Jurkat, Clone E6-1 (cell line): ENCODE measurements at regions not wholly inside any gene's neighbourhood (a gene's known extent, or its start where the extent isn't known, plus 50 kb on each side); places are given as distances from the start of the nearest gene placed in this dataset.

ENCODE experiments used
- DNase-seq: peaks from one replicate; pipeline ENCODE4 v3.0.0-alpha.2; 2011; ENCODE audit warnings: low read depth, low spot score
- H3K4me3 ChIP-seq: 2 replicates; pipeline ENCODE4 v1.5.1; 2011; ENCODE audit warnings: mild to moderate bottlenecking, low read length, control low read depth, moderate library complexity

- no peak for DNase-seq
- H3K4me3 ChIP-seq = no peak overlapping the region
These were observed 75.8 kb downstream of the DAD1 start for GRCh38 chr14:22513066-22513812.

- no peak overlapping the region for H3K4me3 ChIP-seq
- DNase-seq = no peak
These were observed 76.8 kb downstream of the DAD1 start for GRCh38 chr14:22512106-22512814.

- H3K4me3 ChIP-seq = no peak overlapping the region
- no peak for DNase-seq
These were observed 78.4 kb downstream of the DAD1 start for GRCh38 chr14:22510527-22511110.

- DNase-seq = no peak
- no peak overlapping the region for H3K4me3 ChIP-seq
These were observed 79.2 kb downstream of the DAD1 start for GRCh38 chr14:22509751-22510300.

- no peak overlapping the region for H3K4me3 ChIP-seq
- DNase-seq = no peak
These were observed 79.9 kb downstream of the DAD1 start for GRCh38 chr14:22509036-22509709.

GRCh38 chr14:22508662-22509035, 80.4 kb downstream of the DAD1 start:
- no peak overlapping the region for H3K4me3 ChIP-seq

GRCh38 chr14:22508150-22508457, 80.9 kb downstream of the DAD1 start:
- no peak overlapping the region for H3K4me3 ChIP-seq
- DNase-seq = no peak

More at GRCh38 chr14:22508662-22509035, 80.4 kb downstream of the DAD1 start:
- no peak for DNase-seq

- DNase-seq = no peak
- no peak overlapping the region for H3K4me3 ChIP-seq
These were observed 82.2 kb downstream of the DAD1 start for GRCh38 chr14:22506778-22507351.

GRCh38 chr14:22506378-22506710, 82.7 kb downstream of the DAD1 start:
- H3K4me3 ChIP-seq = no peak overlapping the region

GRCh38 chr14:22505697-22506377, 83.2 kb downstream of the DAD1 start:
- H3K4me3 ChIP-seq = no peak overlapping the region
- no peak for DNase-seq

More at GRCh38 chr14:22506378-22506710, 82.7 kb downstream of the DAD1 start:
- no peak for DNase-seq

GRCh38 chr14:22505309-22505696, 83.7 kb downstream of the DAD1 start:
- DNase-seq = no peak
- H3K4me3 ChIP-seq = no peak overlapping the region

- no peak overlapping the region for H3K4me3 ChIP-seq
- DNase-seq = no peak
These were observed 86.5 kb downstream of the DAD1 start for GRCh38 chr14:22502551-22502950.

GRCh38 chr14:22502007-22502406, 87.0 kb downstream of the DAD1 start:
- no peak overlapping the region for H3K4me3 ChIP-seq
- no peak for DNase-seq

- no peak for DNase-seq
- H3K4me3 ChIP-seq = no peak overlapping the region
These were observed 87.9 kb downstream of the DAD1 start for GRCh38 chr14:22500954-22501726.

GRCh38 chr14:22500525-22500924, 88.5 kb downstream of the DAD1 start:
- H3K4me3 ChIP-seq = no peak overlapping the region
- no peak for DNase-seq

GRCh38 chr14:22497671-22498093, 91.3 kb downstream of the DAD1 start:
- no peak overlapping the region for H3K4me3 ChIP-seq
- no peak for DNase-seq

GRCh38 chr14:22497144-22497423, 91.9 kb downstream of the DAD1 start:
- no peak overlapping the region for H3K4me3 ChIP-seq
- no peak for DNase-seq

- no peak overlapping the region for H3K4me3 ChIP-seq
- no peak for DNase-seq
These were observed 94.4 kb downstream of the DAD1 start for GRCh38 chr14:22494486-22495135.
